GM18511 (cell line): ENCODE measurements at regions not wholly inside any gene's neighbourhood (a gene's known extent, or its start where the extent isn't known, plus 50 kb on each side); places are given as distances from the start of the nearest gene placed in this dataset.

Source experiments
- ATAC-seq: cut with Tn5 transposase; IDR thresholded peaks from one replicate; pipeline ENCODE4 v1.9.1; 2021; ENCODE audit warnings: mild to moderate bottlenecking, moderate library complexity; ENCODE audit not compliant: unreplicated experiment

DNA sequence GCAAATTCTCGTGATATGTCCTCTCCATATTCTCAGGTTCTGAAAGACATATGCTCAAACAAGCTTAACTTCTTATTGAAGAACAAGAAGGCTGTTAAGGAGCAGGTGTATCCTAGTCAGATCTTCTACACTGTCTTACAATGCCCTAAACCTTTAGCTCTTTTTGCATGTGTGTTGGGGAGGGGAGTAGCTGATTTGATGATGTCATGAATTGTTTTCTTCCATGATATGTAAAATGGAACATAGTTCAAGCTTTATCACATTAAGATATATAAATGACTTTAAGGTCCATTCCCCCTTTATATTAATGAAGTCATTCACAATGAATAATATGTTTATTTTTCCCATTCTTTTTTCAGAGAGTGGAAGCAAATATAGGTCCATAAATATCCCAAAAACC lies 332.5 kb upstream of the FAM241A start:
- ATAC-seq = no peak

DNA sequence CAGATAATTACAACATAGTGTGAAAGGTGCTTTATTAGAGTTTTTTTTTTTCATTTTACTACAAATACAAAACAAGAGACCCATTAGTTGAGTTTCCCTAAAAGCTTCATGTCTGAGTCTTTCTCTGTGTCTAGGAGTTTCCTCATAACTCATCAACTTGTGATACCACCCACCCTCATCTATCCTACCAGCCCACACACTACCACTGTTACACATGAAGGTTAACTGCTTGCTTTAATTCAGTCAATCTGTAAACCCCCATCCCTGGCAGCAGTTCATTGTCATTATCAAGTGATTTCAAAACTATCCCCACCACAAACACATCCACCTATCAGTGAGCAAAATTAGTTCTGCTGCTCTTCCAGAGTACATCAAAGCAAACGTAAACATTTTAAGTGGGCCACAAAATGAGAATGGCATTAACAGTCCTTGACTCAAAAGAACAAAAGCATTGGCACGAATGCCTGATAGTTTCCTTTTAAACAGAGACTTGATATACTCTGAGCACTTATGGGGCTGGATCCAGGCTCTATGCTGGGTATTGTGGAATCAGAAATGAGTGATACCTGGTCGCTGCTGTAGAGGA lies 331.6 kb upstream of the FAM241A start:
- ATAC-seq = no peak

DNA sequence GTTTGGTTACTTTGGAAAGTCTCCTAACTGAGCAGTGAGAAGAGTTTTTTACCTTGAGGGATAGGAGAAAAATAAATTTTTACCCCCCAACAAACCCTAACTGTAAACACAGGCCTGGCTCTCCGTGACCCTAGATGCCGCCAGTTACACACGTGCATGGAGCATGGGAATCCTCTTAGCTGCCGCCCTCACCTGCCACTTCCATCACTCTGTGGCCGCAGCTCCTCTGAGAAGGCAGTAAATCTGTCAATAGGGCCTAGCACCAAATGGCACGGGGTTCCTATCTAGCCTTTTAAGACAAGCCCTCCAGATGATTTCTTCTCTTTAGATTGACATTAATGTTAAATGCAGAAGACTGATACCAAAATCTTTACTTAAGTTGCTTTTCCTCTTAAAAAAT lies 330.3 kb upstream of the FAM241A start:
- ATAC-seq = no peak

DNA sequence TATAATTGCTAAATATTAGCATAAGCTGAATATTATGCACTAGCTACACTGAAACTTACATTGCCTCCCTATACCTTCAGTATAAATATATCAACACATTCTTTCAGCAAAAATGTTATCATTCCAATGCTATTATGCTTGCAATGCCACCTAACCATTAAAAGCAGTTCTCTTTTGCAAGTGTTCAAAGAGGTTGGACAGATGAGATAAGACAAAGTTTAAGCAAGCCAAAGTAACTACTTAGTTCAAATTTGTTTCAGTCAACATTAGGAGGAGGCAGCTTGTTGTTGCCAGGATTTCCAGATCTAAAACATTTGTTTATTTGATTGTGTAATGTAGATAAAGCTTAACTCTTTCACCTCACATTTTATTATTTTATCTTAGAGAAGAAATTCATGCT lies 323.9 kb upstream of the FAM241A start:
- no peak for ATAC-seq

DNA sequence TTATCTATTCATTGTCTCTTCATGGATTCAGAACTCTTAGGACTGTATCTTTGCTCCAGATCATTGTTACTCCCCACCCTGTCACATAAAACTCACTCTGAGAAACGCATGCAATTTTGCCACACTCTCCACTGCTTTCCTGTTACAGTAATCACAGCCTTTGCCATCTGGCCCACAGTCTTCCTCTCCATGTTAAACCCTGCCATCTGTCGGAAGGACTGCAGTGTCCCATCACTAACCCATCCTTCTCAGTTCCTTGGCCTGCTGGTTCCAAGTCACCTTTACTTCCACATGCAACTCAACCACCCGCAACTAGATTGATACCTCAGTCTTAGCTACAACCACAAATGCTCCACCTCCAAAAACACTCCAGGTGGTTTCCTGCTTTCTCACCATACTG lies 308.7 kb upstream of the FAM241A start:
- no peak for ATAC-seq

DNA sequence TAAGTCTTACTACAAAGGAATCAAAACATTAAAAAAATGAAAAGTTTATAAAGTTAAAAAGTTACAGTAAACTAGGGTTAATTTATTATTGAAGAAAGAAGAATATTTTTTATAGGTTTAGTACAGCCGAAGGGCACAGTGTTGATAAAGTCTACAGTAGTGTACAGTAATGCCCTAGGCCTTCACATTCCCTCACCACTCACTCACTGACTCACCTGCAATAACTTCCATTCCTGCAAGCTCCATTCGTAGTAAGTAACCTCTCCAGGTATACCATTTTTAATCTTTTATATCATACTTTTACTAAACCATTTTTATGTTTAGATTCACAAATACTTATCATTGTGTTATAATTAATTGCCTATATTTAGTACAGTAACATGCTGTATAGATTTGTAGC lies 307.5 kb upstream of the FAM241A start:
- ATAC-seq = no peak

DNA sequence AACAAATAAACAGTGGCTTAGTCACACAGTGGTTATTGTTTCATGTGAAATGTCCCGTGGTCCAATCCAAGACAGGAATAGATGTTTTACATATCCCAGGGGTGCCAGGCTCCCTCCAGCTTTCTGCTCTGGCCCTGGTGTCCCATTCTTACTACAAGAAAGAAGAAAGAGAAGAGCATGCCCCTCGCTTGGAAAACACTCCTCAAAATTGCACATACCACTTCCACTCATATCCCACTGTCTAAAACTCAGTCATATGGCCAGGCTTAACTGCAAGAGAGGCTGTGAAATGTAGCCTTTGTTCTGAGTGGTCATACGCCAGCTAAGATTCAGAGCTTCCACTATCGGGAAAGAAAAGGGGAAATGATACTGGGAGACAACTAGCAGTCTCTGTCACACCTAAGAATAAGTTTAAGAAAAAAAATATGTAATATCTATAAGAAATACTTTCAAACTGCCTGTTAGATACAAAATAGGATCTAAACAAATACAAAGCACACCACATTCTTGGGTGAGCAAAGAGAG lies 306.8 kb upstream of the FAM241A start:
- ATAC-seq = peak; percentile 76

DNA sequence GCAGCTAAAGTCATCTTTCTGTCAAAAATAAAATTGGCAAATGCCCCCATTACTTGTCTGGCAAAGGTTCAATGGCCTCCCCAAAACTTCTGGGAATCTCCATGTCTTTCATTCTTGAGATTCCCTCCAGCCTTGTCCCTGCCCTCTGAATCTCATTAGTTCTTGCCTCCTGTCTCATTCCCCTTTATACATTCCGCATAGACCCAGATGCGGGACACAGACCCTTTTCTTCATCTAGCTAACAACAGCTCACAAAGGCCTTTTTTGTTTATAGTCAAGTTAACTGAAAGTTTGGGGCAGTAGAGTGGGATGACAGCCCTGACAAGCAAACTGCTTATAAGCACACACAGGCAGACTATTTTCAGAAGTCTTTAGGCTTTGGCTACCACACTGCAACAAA lies 306.1 kb upstream of the FAM241A start:
- ATAC-seq = no peak

DNA sequence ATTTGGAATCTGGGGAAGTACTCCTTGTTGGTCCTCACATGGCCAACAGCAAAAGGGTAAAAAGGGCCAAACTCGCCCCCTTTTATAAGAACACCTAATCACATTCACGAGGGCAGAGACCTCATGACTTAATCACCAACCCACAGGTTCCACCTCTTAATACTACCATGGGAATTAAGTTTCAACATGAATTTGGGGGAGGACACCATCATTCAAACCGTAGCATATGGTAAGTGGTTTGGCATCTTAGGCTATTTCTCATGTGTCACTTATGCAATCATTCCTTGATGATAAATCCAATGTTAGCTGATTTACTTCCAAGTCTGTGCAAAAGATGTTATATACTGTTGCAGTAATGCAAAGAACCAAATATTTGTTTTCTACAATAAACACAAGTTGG lies 302.9 kb upstream of the FAM241A start:
- no peak for ATAC-seq

DNA sequence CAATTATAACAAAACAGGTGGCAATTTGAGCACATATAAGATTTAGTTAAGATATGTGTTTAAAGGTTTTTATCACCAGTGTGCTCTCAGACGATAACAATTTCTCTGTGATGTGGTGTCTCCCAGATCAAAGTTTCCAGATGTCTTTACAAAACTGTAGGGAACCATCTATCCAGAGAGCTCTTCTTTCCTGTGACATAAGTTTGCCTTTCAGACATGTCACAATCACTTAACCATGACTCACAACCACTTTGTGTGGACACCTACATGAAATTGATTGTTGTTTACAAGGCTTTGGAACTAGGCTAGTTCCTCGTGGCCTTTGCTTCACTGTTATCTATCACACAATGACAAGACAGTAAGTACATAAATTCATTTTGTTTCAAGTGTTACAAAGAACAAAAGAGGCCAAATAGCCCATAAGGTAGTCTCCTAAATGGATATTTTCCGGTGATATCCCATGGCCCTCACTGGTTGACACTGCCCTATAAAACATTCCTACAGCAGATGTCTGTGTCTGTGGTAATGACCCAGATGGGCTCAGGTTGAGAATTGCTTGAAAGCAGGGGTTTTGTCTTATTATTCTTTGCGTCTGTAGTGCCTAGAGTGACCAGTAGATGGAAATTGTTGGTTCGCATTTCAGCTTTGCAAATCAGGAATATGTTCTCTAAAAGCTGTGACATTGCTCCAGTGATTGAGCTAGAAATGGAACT lies 297.8 kb upstream of the FAM241A start:
- ATAC-seq = peak; percentile 46

DNA sequence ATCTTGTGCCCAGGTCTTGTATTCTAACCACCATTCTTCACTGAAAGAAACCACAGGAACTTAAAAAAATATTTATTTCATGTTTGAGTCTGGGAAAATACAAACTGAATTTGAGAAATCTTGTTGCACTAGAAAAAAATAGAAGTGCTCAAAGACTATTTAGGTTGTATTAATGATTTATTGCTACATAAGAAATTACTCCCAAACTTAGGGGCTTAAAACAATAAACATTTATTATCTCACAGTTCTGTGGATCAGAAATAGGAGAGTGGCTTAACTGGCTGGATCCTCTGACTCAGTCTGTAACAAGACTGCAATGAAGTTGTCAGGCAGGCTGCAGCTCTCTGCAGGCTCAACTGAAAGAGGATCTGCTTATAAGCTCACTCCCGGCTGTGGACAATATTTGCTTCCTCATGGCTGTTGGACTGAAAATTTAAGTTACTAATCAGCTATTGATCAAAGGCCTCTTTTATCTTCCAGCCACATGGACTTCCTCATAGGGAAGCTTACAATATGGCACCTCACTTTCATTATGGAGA lies 295.4 kb upstream of the FAM241A start:
- no peak for ATAC-seq

DNA sequence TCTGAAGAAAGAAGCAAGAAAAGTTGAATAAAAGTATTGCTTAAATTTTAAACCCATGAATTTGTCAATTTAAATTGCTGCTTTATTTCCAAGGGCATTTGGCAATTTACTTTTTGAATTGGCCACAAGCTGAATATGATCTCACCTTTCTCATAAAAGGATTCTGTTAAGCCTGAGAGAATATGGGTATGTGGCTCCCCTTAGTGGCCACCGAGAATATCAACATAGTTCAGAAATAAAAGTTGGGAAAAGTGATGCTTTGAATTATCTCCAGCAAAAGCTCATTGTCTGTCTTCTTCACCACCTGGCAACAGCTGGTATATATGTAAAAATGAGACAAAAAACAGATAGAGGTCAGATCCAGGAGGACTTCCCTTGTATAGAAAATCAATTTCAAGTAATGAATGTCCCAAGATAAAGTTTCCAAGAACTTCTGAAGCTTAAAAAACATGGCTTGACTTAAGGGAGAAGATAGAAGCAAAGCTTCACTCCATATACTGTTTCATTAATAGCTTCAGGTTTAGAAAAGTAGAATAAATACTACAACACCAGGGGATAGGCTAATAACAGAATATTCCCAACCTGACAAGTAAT lies 290.7 kb upstream of the FAM241A start:
- ATAC-seq = peak; percentile 88

DNA sequence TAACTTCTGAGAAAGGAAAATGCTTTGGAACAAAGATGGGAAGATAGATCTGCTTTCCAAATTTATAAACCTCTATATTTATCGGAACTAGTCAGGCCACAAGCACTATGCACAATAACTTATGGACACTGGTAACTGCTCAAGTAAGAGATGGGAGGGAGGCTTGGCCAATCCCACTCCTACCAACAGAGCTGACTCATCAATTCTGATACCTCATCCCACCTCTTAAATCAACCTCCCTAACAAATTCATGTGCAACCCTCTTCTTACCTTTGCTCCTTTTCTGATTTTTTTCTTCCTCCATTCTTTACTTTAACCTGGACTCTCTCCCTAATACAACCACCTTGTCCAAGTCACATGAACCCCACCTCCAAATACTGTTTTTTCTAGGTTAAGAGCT lies 289.9 kb upstream of the FAM241A start:
- ATAC-seq = no peak

DNA sequence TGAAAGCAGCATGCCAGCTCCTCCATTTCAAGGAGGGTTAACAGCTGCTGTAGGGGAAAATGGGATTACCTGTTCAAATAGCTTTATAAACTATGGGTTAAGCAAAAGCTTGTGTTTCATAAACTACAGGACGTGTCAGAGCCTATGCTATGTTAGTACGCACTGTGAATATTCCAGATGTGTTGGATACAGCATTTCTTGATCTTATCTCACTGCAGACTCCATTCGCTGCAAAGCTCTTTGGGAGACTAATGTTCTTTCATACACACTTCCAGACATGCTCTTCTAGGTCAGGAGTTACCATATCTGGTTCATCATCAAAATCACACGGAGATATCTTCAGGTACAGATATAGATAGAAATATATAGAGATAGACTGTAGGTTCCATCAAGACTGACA lies 281.2 kb upstream of the FAM241A start:
- no peak for ATAC-seq

DNA sequence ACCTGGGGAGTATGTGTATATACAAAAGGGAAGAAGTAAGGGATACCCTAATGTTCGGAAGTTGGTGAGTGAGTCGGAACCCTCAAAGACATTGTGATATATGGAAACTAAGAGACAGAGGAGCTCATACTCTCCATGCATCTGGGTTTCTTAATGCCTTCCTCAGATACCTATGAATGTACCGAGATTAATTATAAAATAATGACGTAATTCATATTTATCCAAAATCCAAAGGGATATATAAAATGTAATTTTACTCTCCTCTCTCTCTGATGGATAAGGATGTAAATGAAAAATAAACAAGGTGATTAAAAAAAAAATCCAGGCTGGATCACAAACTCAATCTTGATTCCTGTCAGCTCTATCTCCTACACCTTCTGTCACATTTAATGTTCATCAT lies 275.9 kb upstream of the FAM241A start:
- ATAC-seq = no peak

DNA sequence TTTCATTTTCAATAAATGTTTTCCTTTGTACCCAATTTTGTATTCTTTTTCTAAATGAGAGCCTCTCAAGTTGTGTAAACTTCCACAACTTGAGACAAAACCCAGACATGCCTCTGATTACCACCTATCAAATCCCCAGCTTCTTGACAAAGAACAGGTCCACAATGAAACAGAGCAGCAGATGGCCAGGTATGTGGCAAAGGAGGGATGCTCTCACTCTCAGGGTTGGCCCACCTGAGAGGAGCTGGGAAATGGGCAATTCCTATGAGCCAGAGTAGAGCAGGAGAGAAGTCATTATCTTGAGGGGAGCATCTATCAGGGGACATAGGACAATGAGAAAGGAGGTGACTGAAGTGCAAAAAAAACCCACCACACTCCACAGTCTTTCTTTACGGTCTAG lies 273.5 kb upstream of the FAM241A start:
- no peak for ATAC-seq

DNA sequence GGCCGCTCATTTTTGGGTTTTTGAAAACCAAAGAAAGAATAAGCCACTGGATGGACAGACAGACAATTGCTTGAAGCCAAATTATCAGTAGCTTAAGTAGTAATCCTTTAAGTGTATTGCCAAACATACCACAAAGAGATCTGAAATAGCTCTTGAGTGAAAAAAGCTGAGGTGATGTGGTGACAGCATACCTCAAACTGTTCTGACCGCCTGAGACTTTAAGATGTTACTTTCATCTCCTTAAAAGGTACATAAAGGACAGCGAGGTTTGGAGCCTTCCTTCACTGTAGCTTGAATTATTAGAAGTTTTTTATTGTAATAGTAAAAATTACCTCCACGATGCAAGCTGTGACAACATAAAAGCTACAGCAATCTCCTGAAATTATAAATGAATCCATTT lies 271.5 kb upstream of the FAM241A start:
- no peak for ATAC-seq

DNA sequence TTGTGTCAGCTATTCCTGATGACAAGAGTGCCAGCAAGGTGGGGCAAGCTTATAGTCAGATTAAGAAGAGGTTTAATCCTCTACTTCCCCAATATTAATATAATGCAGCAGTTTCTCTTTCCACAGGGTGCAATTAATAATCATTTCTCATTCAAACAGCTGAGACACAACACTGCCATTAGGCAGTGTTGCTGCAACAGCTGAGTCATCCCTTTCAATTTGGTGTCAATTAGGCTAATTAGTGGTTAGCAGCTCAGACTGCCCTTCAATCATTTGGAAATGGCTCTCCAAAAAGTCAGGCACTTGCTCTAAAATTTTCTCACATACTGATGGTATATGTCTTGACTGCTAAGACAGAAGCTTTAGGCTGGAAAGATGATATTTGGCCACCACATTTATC lies 265.7 kb upstream of the FAM241A start:
- ATAC-seq = no peak

DNA sequence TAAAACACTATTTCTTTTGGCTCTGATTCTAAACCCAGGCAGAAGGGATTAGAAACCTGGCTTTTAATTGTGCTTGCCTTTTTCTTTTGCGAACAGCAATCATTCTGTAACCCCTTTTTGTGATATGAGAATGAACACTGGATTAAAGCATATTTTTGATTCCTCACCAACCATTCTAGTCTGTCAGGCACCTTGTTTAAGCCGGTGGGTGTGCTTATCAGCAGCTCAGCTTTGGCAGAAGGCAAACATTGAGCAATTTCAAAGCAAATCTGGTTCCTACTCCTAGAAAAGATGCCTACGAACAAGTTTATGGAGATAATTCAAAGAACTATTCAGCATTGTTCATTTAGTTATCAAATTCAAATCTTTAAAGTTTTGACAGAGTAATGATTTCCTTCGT lies 265.1 kb upstream of the FAM241A start:
- ATAC-seq = no peak

DNA sequence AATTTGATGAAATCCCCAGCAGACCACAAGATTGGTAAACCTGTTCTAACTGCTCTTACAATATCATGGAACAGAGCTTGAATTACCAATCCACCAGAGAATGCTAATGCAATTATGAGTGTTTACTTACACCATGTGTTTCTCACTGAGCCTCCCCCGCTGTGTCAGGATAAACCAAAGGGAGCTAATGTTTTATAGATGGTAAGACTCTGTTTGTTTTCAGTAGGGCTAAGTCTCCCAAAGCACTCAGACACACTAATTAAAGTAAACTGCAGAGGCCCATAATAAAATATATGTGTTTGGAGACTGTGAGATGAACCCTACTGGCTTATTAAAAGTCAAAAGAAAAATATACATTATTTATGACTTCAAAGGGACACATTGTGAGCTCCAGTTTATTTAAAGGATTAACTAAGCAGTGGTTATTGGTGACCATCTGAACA lies 261.7 kb upstream of the FAM241A start:
- no peak for ATAC-seq

DNA sequence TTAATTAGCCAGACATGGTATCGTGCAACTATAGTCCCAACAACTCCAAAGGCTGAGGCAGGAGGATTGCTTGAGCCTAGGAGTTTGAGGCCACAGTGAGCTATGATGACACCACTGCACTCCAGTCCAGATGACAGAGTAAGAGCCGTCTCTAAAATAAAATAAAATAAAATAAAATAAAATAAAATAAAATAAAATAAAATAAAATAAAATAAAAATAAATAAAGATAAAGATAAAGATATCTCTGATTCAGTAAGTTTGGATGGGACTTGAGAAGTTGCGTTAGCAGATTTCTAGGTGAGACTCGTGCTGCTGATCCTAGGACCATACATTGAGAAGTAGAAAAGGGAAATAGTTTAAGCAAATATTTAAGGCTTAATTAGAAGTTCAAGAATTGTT lies 254.8 kb upstream of the FAM241A start:
- ATAC-seq = no peak

DNA sequence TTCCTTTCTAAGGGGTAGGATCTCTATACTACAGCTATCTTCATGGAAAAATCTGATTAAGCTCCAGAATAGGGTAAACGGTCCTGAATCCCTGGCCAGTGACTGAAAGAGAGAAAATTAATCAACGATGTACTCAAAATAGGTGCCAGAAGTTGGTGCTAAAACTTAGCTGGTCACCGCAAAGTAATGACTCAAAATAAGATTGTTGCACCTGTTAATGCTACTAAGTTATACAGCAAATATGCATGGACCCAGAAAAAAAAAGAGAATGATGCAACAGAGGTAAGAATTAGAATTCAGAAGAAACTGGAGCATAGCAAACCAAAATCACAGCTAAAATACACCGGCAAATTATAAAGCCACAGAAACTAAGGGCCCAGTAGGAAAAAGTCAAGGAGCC lies 239.7 kb upstream of the FAM241A start:
- ATAC-seq = no peak
